ENCODE measurements at regions not wholly inside any gene's neighbourhood (a gene's known extent, or its start where the extent isn't known, plus 50 kb on each side); places are given as distances from the start of the nearest gene placed in this dataset.

- TF ChIP-seq, protein P1, sequence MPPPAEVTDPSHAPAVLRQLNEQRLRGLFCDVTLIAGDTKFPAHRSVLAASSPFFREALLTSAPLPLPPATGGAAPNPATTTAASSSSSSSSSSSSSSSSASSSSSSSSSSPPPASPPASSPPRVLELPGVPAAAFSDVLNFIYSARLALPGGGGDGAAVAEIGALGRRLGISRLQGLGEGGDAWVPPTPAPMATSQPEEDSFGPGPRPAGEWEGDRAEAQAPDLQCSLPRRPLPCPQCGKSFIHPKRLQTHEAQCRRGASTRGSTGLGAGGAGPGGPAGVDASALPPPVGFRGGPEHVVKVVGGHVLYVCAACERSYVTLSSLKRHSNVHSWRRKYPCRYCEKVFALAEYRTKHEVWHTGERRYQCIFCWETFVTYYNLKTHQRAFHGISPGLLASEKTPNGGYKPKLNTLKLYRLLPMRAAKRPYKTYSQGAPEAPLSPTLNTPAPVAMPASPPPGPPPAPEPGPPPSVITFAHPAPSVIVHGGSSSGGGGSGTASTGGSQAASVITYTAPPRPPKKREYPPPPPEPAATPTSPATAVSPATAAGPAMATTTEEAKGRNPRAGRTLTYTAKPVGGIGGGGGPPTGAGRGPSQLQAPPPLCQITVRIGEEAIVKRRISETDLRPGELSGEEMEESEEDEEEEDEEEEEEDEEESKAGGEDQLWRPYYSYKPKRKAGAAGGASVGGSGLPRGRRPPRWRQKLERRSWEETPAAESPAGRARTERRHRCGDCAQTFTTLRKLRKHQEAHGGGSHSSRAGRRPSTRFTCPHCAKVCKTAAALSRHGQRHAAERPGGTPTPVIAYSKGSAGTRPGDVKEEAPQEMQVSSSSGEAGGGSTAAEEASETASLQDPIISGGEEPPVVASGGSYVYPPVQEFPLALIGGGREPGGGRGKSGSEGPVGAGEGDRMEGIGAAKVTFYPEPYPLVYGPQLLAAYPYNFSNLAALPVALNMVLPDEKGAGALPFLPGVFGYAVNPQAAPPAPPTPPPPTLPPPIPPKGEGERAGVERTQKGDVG (CRISPR knock-in tag; IDR thresholded peaks at IDR 0.05) = no peak
- no peak for TF ChIP-seq HDGF (IDR thresholded peaks at IDR 0.05)
- TF ChIP-seq FOXM1 (IDR thresholded peaks at IDR 0.05; ENCODE audit: low read depth, low read length) = no peak
- no peak for TF ChIP-seq RAD21 (IDR thresholded peaks at IDR 0.05; ENCODE audit: insufficient read depth, low read depth, low read length)
- TF ChIP-seq, protein P2, sequence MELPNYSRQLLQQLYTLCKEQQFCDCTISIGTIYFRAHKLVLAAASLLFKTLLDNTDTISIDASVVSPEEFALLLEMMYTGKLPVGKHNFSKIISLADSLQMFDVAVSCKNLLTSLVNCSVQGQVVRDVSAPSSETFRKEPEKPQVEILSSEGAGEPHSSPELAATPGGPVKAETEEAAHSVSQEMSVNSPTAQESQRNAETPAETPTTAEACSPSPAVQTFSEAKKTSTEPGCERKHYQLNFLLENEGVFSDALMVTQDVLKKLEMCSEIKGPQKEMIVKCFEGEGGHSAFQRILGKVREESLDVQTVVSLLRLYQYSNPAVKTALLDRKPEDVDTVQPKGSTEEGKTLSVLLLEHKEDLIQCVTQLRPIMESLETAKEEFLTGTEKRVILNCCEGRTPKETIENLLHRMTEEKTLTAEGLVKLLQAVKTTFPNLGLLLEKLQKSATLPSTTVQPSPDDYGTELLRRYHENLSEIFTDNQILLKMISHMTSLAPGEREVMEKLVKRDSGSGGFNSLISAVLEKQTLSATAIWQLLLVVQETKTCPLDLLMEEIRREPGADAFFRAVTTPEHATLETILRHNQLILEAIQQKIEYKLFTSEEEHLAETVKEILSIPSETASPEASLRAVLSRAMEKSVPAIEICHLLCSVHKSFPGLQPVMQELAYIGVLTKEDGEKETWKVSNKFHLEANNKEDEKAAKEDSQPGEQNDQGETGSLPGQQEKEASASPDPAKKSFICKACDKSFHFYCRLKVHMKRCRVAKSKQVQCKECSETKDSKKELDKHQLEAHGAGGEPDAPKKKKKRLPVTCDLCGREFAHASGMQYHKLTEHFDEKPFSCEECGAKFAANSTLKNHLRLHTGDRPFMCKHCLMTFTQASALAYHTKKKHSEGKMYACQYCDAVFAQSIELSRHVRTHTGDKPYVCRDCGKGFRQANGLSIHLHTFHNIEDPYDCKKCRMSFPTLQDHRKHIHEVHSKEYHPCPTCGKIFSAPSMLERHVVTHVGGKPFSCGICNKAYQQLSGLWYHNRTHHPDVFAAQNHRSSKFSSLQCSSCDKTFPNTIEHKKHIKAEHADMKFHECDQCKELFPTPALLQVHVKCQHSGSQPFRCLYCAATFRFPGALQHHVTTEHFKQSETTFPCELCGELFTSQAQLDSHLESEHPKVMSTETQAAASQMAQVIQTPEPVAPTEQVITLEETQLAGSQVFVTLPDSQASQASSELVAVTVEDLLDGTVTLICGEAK (IDR thresholded peaks at IDR 0.05; ENCODE audit: borderline replicate concordance) = no peak
These were observed 440.0 kb upstream of the KIRREL3 start (continued) for GRCh38 chr11:127440616-127441015.

GRCh38 chr11:127425281-127425680, 424.7 kb upstream of the KIRREL3 start:
- WGBS (ENCODE audit: insufficient coverage, insufficient replicate concordance, low lambda C conversion rate, missing lambda C conversion rate) = 9% methylated on average over 3 of the region's 3 CpGs
- Histone ChIP-seq H3K9me3 (replicated peaks; ENCODE audit: control insufficient read depth, insufficient read depth, low read length) (no peaks in the 10 kb centered on the region), H3K9ac (ENCODE audit: control insufficient read depth, insufficient read depth, low read length) (no peak overlapping the region), H3K4me1 (ENCODE audit: control insufficient read depth, insufficient read depth, low read length) (no peaks in the 10 kb centered on the region), H3K27me3 (replicated peaks in 1 of 2; ENCODE audit: control insufficient read depth in 2 of 2, insufficient read depth in 2 of 2, low read length in 1 of 2) (no peaks in the 10 kb centered on the region), H3K36me3 (ENCODE audit: control insufficient read depth in 2 of 2, insufficient read depth in 2 of 2, low read length in 1 of 2) (no peaks in the 10 kb centered on the region), H4K20me1 (ENCODE audit: control insufficient read depth, insufficient read depth) (no peaks in the 10 kb centered on the region), H3K4me2 (ENCODE audit: control insufficient read depth, insufficient read depth) (no peak overlapping the region), H3K27ac (ENCODE audit: control insufficient read depth, insufficient read depth) (no peak overlapping the region), H3K79me2 (ENCODE audit: control insufficient read depth, insufficient read depth, low read length) (no peaks in the 10 kb centered on the region), H2AFZ (ENCODE audit: control insufficient read depth, low read depth, low read length) (no peak overlapping the region), H3K4me3 (no peak overlapping the region)
- no peak for FAIRE-seq
- ChIA-PET RAD21 (ENCODE audit: unreplicated experiment) (no interaction called here), CTCF (no interaction called here), POLR2A (no interaction called here), SMC1A (ENCODE audit: uncharacterized antibody, unreplicated experiment) (no interaction called here)
- intact Hi-C loops (cut with micrococcal nuclease; ENCODE audit: unreplicated experiment) = no loop called here
- in situ Hi-C loops (cut with MboI) = no loop called here
- no TSS peak for BruUV-seq (replicated peaks)
- DNase-seq (ENCODE audit: low read depth, low spot score) = no peak
- ATAC-seq = no peak
- no peak for TF ChIP-seq BHLHE40 (IDR thresholded peaks at IDR 0.05; ENCODE audit: borderline replicate concordance in 1 of 2, low read depth in 2 of 2, low read length in 1 of 2)
- no peak for TF ChIP-seq SREBF1 (IDR thresholded peaks at IDR 0.05; ENCODE audit: low read length)
- no peak for TF ChIP-seq ZNF687 (IDR thresholded peaks at IDR 0.05)
- TF ChIP-seq BCL11A (IDR thresholded peaks at IDR 0.05; ENCODE audit: low read depth, low read length) = no peak
- TF ChIP-seq, protein P3, sequence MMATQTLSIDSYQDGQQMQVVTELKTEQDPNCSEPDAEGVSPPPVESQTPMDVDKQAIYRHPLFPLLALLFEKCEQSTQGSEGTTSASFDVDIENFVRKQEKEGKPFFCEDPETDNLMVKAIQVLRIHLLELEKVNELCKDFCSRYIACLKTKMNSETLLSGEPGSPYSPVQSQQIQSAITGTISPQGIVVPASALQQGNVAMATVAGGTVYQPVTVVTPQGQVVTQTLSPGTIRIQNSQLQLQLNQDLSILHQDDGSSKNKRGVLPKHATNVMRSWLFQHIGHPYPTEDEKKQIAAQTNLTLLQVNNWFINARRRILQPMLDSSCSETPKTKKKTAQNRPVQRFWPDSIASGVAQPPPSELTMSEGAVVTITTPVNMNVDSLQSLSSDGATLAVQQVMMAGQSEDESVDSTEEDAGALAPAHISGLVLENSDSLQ (IDR thresholded peaks at IDR 0.05) = no peak

Data from GM12878 (cell line).